ENCODE measurements at regions not wholly inside any gene's neighbourhood (a gene's known extent, or its start where the extent isn't known, plus 50 kb on each side); places are given as distances from the start of the nearest gene placed in this dataset.

DNA sequence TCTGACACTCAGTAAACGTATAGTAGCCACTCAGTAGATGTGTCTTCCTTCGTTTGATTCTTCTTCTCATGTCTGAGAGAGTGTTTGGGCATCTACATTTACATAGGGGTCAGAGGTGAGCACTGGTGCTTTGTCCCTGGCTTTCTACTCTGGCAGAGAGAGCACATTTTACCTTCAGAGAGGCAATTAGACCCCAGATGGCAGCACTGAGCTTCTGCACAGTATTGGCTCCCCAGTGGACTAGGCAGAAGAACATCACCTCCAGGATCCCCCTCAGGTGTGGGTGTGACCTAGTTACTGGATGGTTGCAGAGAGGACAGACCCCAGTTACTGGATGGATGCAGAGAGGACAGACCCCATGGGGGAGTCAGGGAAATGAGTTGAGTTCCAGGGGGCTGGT, 327.2 kb downstream of the DHX35 start:
- H3K36me3 Mint-ChIP-seq (ENCODE audit: low read depth): no peaks in the 10 kb centered on the region
- peaks cover 16% of the 10 kb centered on the region for H3K9me3 Mint-ChIP-seq (ENCODE audit: low read depth)
- no peak overlapping the region for H3K4me3 Mint-ChIP-seq (ENCODE audit: unreplicated experiment)
- H3K27me3 Mint-ChIP-seq (ENCODE audit: low read depth): peaks cover 10% of the 10 kb centered on the region
- H3K27ac Mint-ChIP-seq (ENCODE audit: unreplicated experiment): no peak overlapping the region
- no peaks in the 10 kb centered on the region for H3K4me1 Mint-ChIP-seq (ENCODE audit: low read depth)
- DNase-seq (ENCODE audit: low spot score): no peak
- peak; percentile 63 for TF ChIP-seq CTCF (IDR thresholded peaks at IDR 0.05)

DNA sequence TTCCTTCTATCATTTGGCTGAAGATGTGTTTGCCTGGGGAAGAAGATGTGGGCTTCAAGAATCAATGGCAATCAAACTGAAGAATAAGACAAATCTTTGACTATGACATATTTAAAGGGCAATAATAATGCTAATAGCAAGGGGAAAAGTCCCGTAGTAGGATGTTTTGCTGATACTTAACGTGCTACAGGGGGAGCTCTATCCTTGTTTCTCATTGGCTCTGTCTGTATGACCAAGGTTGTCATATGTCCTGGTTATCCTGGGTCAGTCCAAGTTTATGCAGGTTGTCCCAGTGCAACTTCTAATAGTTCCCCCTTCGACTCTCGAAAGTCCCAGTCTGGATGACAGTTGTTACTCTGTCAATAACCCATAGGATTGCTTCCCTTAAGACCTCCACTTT, 321.3 kb downstream of the DHX35 start:
- no peaks in the 10 kb centered on the region for H3K4me1 Mint-ChIP-seq (ENCODE audit: low read depth)
- no peak overlapping the region for H3K4me3 Mint-ChIP-seq (ENCODE audit: unreplicated experiment)
- TF ChIP-seq CTCF (IDR thresholded peaks at IDR 0.05): peak; percentile 49
- no peak for DNase-seq (ENCODE audit: low spot score)
- no peak overlapping the region for H3K27ac Mint-ChIP-seq (ENCODE audit: unreplicated experiment)
- no peaks in the 10 kb centered on the region for H3K36me3 Mint-ChIP-seq (ENCODE audit: low read depth)
- H3K9me3 Mint-ChIP-seq (ENCODE audit: low read depth): peaks cover 7% of the 10 kb centered on the region
- H3K27me3 Mint-ChIP-seq (ENCODE audit: low read depth): peaks cover 14% of the 10 kb centered on the region

- no peak for TF ChIP-seq CTCF (IDR thresholded peaks at IDR 0.05)
- H3K4me1 Mint-ChIP-seq (ENCODE audit: low read depth): no peaks in the 10 kb centered on the region
- no peak overlapping the region for H3K4me3 Mint-ChIP-seq (ENCODE audit: unreplicated experiment)
- no peaks in the 10 kb centered on the region for H3K9me3 Mint-ChIP-seq (ENCODE audit: low read depth)
- no peaks in the 10 kb centered on the region for H3K36me3 Mint-ChIP-seq (ENCODE audit: low read depth)
- no peak overlapping the region for H3K27ac Mint-ChIP-seq (ENCODE audit: unreplicated experiment)
- DNase-seq (ENCODE audit: low spot score): no peak
- peaks cover 14% of the 10 kb centered on the region for H3K27me3 Mint-ChIP-seq (ENCODE audit: low read depth)
These were observed 320.5 kb downstream of the DHX35 start for GRCh38 chr20:39282619-39283092.

- no peak for TF ChIP-seq CTCF (IDR thresholded peaks at IDR 0.05)
- peaks cover 9% of the 10 kb centered on the region for H3K9me3 Mint-ChIP-seq (ENCODE audit: low read depth)
- H3K4me3 Mint-ChIP-seq (ENCODE audit: unreplicated experiment): no peak overlapping the region
- H3K27me3 Mint-ChIP-seq (ENCODE audit: low read depth): peaks cover 16% of the 10 kb centered on the region
- no peak overlapping the region for H3K27ac Mint-ChIP-seq (ENCODE audit: unreplicated experiment)
- no peaks in the 10 kb centered on the region for H3K4me1 Mint-ChIP-seq (ENCODE audit: low read depth)
- peaks cover 3% of the 10 kb centered on the region for H3K36me3 Mint-ChIP-seq (ENCODE audit: low read depth)
- DNase-seq (ENCODE audit: low spot score): no peak
These were observed 318.7 kb downstream of the DHX35 start for GRCh38 chr20:39280875-39281274.

DNA sequence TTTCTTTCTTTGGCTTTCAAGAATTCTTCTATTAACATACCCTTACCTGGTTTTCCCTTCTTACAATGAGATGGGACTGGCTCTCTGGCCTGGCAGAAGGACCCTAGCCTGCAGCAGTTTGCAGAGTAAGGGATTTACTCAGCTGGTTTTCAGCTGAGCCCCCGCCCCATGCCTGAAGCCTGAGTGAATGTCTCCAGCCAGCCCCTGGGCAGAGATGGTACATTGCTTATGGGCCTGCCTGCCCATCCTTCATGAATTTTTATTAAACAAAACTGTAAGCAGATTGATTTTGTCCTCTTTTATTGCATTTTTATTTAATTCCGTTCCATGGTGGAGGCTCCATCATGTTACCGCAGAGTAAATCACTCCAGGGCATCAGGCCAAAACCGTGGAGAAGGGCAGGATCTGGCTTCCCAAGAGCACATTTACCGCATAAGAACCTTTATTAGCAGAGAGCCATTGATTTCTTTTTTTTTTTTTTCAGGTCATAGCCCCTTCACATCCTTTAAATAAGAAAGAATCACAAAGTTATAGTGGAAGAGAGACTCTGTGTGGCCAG, 316.2 kb downstream of the DHX35 start:
- DNase-seq (ENCODE audit: low spot score): no peak
- no peak for TF ChIP-seq CTCF (IDR thresholded peaks at IDR 0.05)
- H3K4me1 Mint-ChIP-seq (ENCODE audit: low read depth): no peaks in the 10 kb centered on the region
- H3K4me3 Mint-ChIP-seq (ENCODE audit: unreplicated experiment): no peak overlapping the region
- H3K36me3 Mint-ChIP-seq (ENCODE audit: low read depth): peaks cover 3% of the 10 kb centered on the region
- H3K9me3 Mint-ChIP-seq (ENCODE audit: low read depth): peaks cover 15% of the 10 kb centered on the region
- no peak overlapping the region for H3K27ac Mint-ChIP-seq (ENCODE audit: unreplicated experiment)
- peaks cover 21% of the 10 kb centered on the region for H3K27me3 Mint-ChIP-seq (ENCODE audit: low read depth)

Measured in chondrocyte (in vitro differentiated cells).